ENCODE measurements at regions not wholly inside any gene's neighbourhood (a gene's known extent, or its start where the extent isn't known, plus 50 kb on each side); places are given as distances from the start of the nearest gene placed in this dataset.

GRCh38 chr5:107253246-107253645 lies 417.5 kb downstream of the EFNA5 start:
- TF ChIP-seq, protein P1, sequence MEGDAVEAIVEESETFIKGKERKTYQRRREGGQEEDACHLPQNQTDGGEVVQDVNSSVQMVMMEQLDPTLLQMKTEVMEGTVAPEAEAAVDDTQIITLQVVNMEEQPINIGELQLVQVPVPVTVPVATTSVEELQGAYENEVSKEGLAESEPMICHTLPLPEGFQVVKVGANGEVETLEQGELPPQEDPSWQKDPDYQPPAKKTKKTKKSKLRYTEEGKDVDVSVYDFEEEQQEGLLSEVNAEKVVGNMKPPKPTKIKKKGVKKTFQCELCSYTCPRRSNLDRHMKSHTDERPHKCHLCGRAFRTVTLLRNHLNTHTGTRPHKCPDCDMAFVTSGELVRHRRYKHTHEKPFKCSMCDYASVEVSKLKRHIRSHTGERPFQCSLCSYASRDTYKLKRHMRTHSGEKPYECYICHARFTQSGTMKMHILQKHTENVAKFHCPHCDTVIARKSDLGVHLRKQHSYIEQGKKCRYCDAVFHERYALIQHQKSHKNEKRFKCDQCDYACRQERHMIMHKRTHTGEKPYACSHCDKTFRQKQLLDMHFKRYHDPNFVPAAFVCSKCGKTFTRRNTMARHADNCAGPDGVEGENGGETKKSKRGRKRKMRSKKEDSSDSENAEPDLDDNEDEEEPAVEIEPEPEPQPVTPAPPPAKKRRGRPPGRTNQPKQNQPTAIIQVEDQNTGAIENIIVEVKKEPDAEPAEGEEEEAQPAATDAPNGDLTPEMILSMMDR (conservative IDR thresholded peaks at IDR 0.05 in 1 of 2, IDR thresholded peaks at IDR 0.05 in 1 of 2; ENCODE audit: extremely low read depth in 1 of 2, insufficient read depth in 1 of 2, low read depth in 1 of 2, low read length in 2 of 2), result no peak
- TF ChIP-seq EZH2 (IDR thresholded peaks at IDR 0.05; ENCODE audit: borderline replicate concordance, low read length), result no peak

Data from mammary epithelial cell (primary cell).